Thyroid gland (tissue), 4 donors: ENCODE measurements at regions not wholly inside any gene's neighbourhood (a gene's known extent, or its start where the extent isn't known, plus 50 kb on each side); places are given as distances from the start of the nearest gene placed in this dataset.

Source experiments
- CTCF ChIP-seq, 6 experiments: fragments of 200-600 bp in 3 of 6; fragments of 450-650 bp in 3 of 6; sonication (generic) in 3 of 6; IDR thresholded peaks; one replicate each; pipeline ENCODE4 v1.5.1; 2016 to 2019; ENCODE audit warnings: antibody characterized with exemption in 6 of 6, mild to moderate bottlenecking in 2 of 6, inconsistent platforms in 1 of 6, moderate library complexity in 1 of 6
- POLR2A ChIP-seq, 2 donors: fragments of 450-650 bp; IDR thresholded peaks; one replicate each; pipeline ENCODE4 v1.6.1; 2017; ENCODE audit warnings: antibody characterized with exemption in 2 of 2, mild to moderate bottlenecking in 2 of 2, moderate library complexity in 1 of 2

GRCh38 chr6:113758214-113758613, 98.9 kb upstream of the MARCKS start:
- TF ChIP-seq CTCF (IDR thresholded peaks at IDR 0.05): no peak
- TF ChIP-seq POLR2A (IDR thresholded peaks at IDR 0.05): no peak
